ENCODE measurements at regions not wholly inside any gene's neighbourhood (a gene's known extent, or its start where the extent isn't known, plus 50 kb on each side); places are given as distances from the start of the nearest gene placed in this dataset.

GRCh38 chr14:97311411-97311810, 514.2 kb downstream of the VRK1 start:
- Histone ChIP-seq H3K9ac (ENCODE audit: low read depth, low read length) (no peak overlapping the region), H3K36me3 (ENCODE audit: insufficient read depth, low read length) (no peaks in the 10 kb centered on the region), H3K4me1 (ENCODE audit: control insufficient read depth, insufficient read depth, low read length) (no peaks in the 10 kb centered on the region), H3K4me2 (ENCODE audit: low read length) (no peak overlapping the region), H3K9me3 (replicated peaks; ENCODE audit: low read length) (peaks cover 9% of the 10 kb centered on the region), H3K27me3 (ENCODE audit: control insufficient read depth, insufficient read depth, low read length) (no peaks in the 10 kb centered on the region), H3K4me3 (ENCODE audit: low read length) (no peak overlapping the region)

- H3K27me3 ChIP-seq (ENCODE audit: control insufficient read depth, insufficient read depth, low read length): no peaks in the 10 kb centered on the region
- H3K4me3 ChIP-seq (ENCODE audit: low read length): no peak overlapping the region
Measured at GRCh38 chr14:97312910-97313309, 515.7 kb downstream of the VRK1 start.

GRCh38 chr14:97315790-97316189, 518.6 kb downstream of the VRK1 start:
- Histone ChIP-seq H3K9ac (ENCODE audit: low read depth, low read length) (no peak overlapping the region), H3K36me3 (ENCODE audit: insufficient read depth, low read length) (no peaks in the 10 kb centered on the region), H3K9me3 (replicated peaks; ENCODE audit: low read length) (peaks cover 3% of the 10 kb centered on the region)

More at GRCh38 chr14:97312910-97313309, 515.7 kb downstream of the VRK1 start:
- no peaks in the 10 kb centered on the region for H3K4me1 ChIP-seq (ENCODE audit: control insufficient read depth, insufficient read depth, low read length)
- H3K36me3 ChIP-seq (ENCODE audit: insufficient read depth, low read length): no peaks in the 10 kb centered on the region
- peaks cover 7% of the 10 kb centered on the region for H3K9me3 ChIP-seq (replicated peaks; ENCODE audit: low read length)
- no peak overlapping the region for H3K9ac ChIP-seq (ENCODE audit: low read depth, low read length)
- H3K4me2 ChIP-seq (ENCODE audit: low read length): no peak overlapping the region

GRCh38 chr14:97318380-97318779, 521.2 kb downstream of the VRK1 start:
- no peak overlapping the region for H3K4me2 ChIP-seq (ENCODE audit: low read length)
- no peak overlapping the region for H3K9ac ChIP-seq (ENCODE audit: low read depth, low read length)
- H3K4me1 ChIP-seq (ENCODE audit: control insufficient read depth, insufficient read depth, low read length): no peaks in the 10 kb centered on the region
- no peak overlapping the region for H3K4me3 ChIP-seq (ENCODE audit: low read length)
- H3K9me3 ChIP-seq (replicated peaks; ENCODE audit: low read length): peaks cover 3% of the 10 kb centered on the region
- H3K36me3 ChIP-seq (ENCODE audit: insufficient read depth, low read length): no peaks in the 10 kb centered on the region
- no peaks in the 10 kb centered on the region for H3K27me3 ChIP-seq (ENCODE audit: control insufficient read depth, insufficient read depth, low read length)

More at GRCh38 chr14:97315790-97316189, 518.6 kb downstream of the VRK1 start:
- no peaks in the 10 kb centered on the region for H3K27me3 ChIP-seq (ENCODE audit: control insufficient read depth, insufficient read depth, low read length)
- H3K4me2 ChIP-seq (ENCODE audit: low read length): no peak overlapping the region
- H3K4me1 ChIP-seq (ENCODE audit: control insufficient read depth, insufficient read depth, low read length): no peaks in the 10 kb centered on the region
- no peak overlapping the region for H3K4me3 ChIP-seq (ENCODE audit: low read length)

GRCh38 chr14:97319691-97320090, 522.5 kb downstream of the VRK1 start:
- Histone ChIP-seq H3K36me3 (ENCODE audit: insufficient read depth, low read length) (no peaks in the 10 kb centered on the region), H3K9me3 (replicated peaks; ENCODE audit: low read length) (peaks cover 8% of the 10 kb centered on the region), H3K4me3 (ENCODE audit: low read length) (no peak overlapping the region), H3K27me3 (ENCODE audit: control insufficient read depth, insufficient read depth, low read length) (no peaks in the 10 kb centered on the region), H3K9ac (ENCODE audit: low read depth, low read length) (no peak overlapping the region), H3K4me1 (ENCODE audit: control insufficient read depth, insufficient read depth, low read length) (no peaks in the 10 kb centered on the region), H3K4me2 (ENCODE audit: low read length) (no peak overlapping the region)

GRCh38 chr14:97328743-97329142, 531.6 kb downstream of the VRK1 start:
- no peak overlapping the region for H3K4me3 ChIP-seq (ENCODE audit: low read length)
- H3K4me1 ChIP-seq (ENCODE audit: control insufficient read depth, insufficient read depth, low read length): no peaks in the 10 kb centered on the region
- peaks cover 18% of the 10 kb centered on the region for H3K9me3 ChIP-seq (replicated peaks; ENCODE audit: low read length)
- H3K9ac ChIP-seq (ENCODE audit: low read depth, low read length): no peak overlapping the region
- no peaks in the 10 kb centered on the region for H3K27me3 ChIP-seq (ENCODE audit: control insufficient read depth, insufficient read depth, low read length)
- H3K4me2 ChIP-seq (ENCODE audit: low read length): no peak overlapping the region
- no peaks in the 10 kb centered on the region for H3K36me3 ChIP-seq (ENCODE audit: insufficient read depth, low read length)

- Histone ChIP-seq H3K9me3 (replicated peaks; ENCODE audit: low read length) (peaks cover 15% of the 10 kb centered on the region), H3K36me3 (ENCODE audit: insufficient read depth, low read length) (no peaks in the 10 kb centered on the region), H3K4me3 (ENCODE audit: low read length) (no peak overlapping the region), H3K4me2 (ENCODE audit: low read length) (no peak overlapping the region), H3K27me3 (ENCODE audit: control insufficient read depth, insufficient read depth, low read length) (no peaks in the 10 kb centered on the region), H3K4me1 (ENCODE audit: control insufficient read depth, insufficient read depth, low read length) (no peaks in the 10 kb centered on the region), H3K9ac (ENCODE audit: low read depth, low read length) (no peak overlapping the region)
Measured at GRCh38 chr14:97329701-97330100, 532.5 kb downstream of the VRK1 start.

- H3K4me3 ChIP-seq (ENCODE audit: low read length): no peak overlapping the region
- H3K36me3 ChIP-seq (ENCODE audit: insufficient read depth, low read length): no peaks in the 10 kb centered on the region
- no peaks in the 10 kb centered on the region for H3K27me3 ChIP-seq (ENCODE audit: control insufficient read depth, insufficient read depth, low read length)
- peaks cover 17% of the 10 kb centered on the region for H3K9me3 ChIP-seq (replicated peaks; ENCODE audit: low read length)
- no peak overlapping the region for H3K9ac ChIP-seq (ENCODE audit: low read depth, low read length)
- H3K4me1 ChIP-seq (ENCODE audit: control insufficient read depth, insufficient read depth, low read length): no peaks in the 10 kb centered on the region
- H3K4me2 ChIP-seq (ENCODE audit: low read length): no peak overlapping the region
Measured at GRCh38 chr14:97331058-97331457, 533.9 kb downstream of the VRK1 start.

GRCh38 chr14:97331526-97331925, 534.3 kb downstream of the VRK1 start:
- H3K4me2 ChIP-seq (ENCODE audit: low read length): no peak overlapping the region
- no peaks in the 10 kb centered on the region for H3K4me1 ChIP-seq (ENCODE audit: control insufficient read depth, insufficient read depth, low read length)
- H3K9ac ChIP-seq (ENCODE audit: low read depth, low read length): no peak overlapping the region
- no peaks in the 10 kb centered on the region for H3K36me3 ChIP-seq (ENCODE audit: insufficient read depth, low read length)
- H3K9me3 ChIP-seq (replicated peaks; ENCODE audit: low read length): peaks cover 16% of the 10 kb centered on the region
- no peak overlapping the region for H3K4me3 ChIP-seq (ENCODE audit: low read length)
- H3K27me3 ChIP-seq (ENCODE audit: control insufficient read depth, insufficient read depth, low read length): no peaks in the 10 kb centered on the region

- no peak overlapping the region for H3K9ac ChIP-seq (ENCODE audit: low read depth, low read length)
- no peaks in the 10 kb centered on the region for H3K4me1 ChIP-seq (ENCODE audit: control insufficient read depth, insufficient read depth, low read length)
- H3K27me3 ChIP-seq (ENCODE audit: control insufficient read depth, insufficient read depth, low read length): no peaks in the 10 kb centered on the region
- H3K4me2 ChIP-seq (ENCODE audit: low read length): no peak overlapping the region
- no peaks in the 10 kb centered on the region for H3K36me3 ChIP-seq (ENCODE audit: insufficient read depth, low read length)
- peaks cover 18% of the 10 kb centered on the region for H3K9me3 ChIP-seq (replicated peaks; ENCODE audit: low read length)
- H3K4me3 ChIP-seq (ENCODE audit: low read length): no peak overlapping the region
Measured at GRCh38 chr14:97336179-97336578, 539.0 kb downstream of the VRK1 start.

GRCh38 chr14:97336816-97337215, 539.6 kb downstream of the VRK1 start:
- Histone ChIP-seq H3K36me3 (ENCODE audit: insufficient read depth, low read length) (no peaks in the 10 kb centered on the region), H3K4me2 (ENCODE audit: low read length) (no peak overlapping the region), H3K9ac (ENCODE audit: low read depth, low read length) (no peak overlapping the region), H3K4me3 (ENCODE audit: low read length) (no peak overlapping the region), H3K9me3 (replicated peaks; ENCODE audit: low read length) (peaks cover 18% of the 10 kb centered on the region), H3K4me1 (ENCODE audit: control insufficient read depth, insufficient read depth, low read length) (no peaks in the 10 kb centered on the region), H3K27me3 (ENCODE audit: control insufficient read depth, insufficient read depth, low read length) (no peaks in the 10 kb centered on the region)

- no peak overlapping the region for H3K9ac ChIP-seq (ENCODE audit: low read depth, low read length)
- no peak overlapping the region for H3K4me2 ChIP-seq (ENCODE audit: low read length)
- no peaks in the 10 kb centered on the region for H3K36me3 ChIP-seq (ENCODE audit: insufficient read depth, low read length)
- H3K9me3 ChIP-seq (replicated peaks; ENCODE audit: low read length): peaks cover 18% of the 10 kb centered on the region
- H3K27me3 ChIP-seq (ENCODE audit: control insufficient read depth, insufficient read depth, low read length): no peaks in the 10 kb centered on the region
- no peaks in the 10 kb centered on the region for H3K4me1 ChIP-seq (ENCODE audit: control insufficient read depth, insufficient read depth, low read length)
- H3K4me3 ChIP-seq (ENCODE audit: low read length): no peak overlapping the region
Measured at GRCh38 chr14:97337267-97337666, 540.1 kb downstream of the VRK1 start.

All from skeletal muscle satellite cell (primary cell).